ENCODE measurements at regions not wholly inside any gene's neighbourhood (a gene's known extent, or its start where the extent isn't known, plus 50 kb on each side); places are given as distances from the start of the nearest gene placed in this dataset.

DNA sequence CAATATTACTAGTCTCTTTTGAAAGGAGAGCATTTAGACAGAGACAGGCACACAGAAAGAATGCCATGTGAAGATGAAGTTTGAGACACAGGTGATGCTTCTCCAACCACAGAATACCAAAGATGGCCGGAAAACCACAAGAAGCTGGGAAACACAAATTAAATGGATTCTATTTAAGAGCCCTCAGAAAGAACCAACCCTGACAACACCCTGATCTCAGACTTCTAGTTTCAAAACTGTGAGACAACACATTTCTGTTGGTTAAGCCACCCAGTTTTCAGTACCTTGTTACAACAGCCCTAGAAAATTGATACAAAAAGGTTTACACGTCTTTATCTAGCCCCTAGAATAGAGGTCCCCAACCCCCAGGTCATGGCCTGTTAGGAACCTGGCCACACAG lies 79.8 kb upstream of the CCNG1 start:
- no peak overlapping the region for H3K4me3 ChIP-seq (ENCODE audit: low read length)
- TF ChIP-seq, protein P1, sequence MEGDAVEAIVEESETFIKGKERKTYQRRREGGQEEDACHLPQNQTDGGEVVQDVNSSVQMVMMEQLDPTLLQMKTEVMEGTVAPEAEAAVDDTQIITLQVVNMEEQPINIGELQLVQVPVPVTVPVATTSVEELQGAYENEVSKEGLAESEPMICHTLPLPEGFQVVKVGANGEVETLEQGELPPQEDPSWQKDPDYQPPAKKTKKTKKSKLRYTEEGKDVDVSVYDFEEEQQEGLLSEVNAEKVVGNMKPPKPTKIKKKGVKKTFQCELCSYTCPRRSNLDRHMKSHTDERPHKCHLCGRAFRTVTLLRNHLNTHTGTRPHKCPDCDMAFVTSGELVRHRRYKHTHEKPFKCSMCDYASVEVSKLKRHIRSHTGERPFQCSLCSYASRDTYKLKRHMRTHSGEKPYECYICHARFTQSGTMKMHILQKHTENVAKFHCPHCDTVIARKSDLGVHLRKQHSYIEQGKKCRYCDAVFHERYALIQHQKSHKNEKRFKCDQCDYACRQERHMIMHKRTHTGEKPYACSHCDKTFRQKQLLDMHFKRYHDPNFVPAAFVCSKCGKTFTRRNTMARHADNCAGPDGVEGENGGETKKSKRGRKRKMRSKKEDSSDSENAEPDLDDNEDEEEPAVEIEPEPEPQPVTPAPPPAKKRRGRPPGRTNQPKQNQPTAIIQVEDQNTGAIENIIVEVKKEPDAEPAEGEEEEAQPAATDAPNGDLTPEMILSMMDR (conservative IDR thresholded peaks at IDR 0.05; ENCODE audit: low read depth, low read length): no peak
- no peak for DNase-seq (ENCODE audit: low read depth)

GRCh38 chr5:163360656-163361055 lies 76.7 kb upstream of the CCNG1 start:
- no peak overlapping the region for H3K4me3 ChIP-seq (ENCODE audit: low read length)
- TF ChIP-seq, protein P1 (conservative IDR thresholded peaks at IDR 0.05; ENCODE audit: low read depth, low read length): no peak
- no peak for DNase-seq (ENCODE audit: low read depth)

GRCh38 chr5:163361450-163361849 lies 75.9 kb upstream of the CCNG1 start:
- TF ChIP-seq, protein P1 (conservative IDR thresholded peaks at IDR 0.05; ENCODE audit: low read depth, low read length): no peak
- no peak for DNase-seq (ENCODE audit: low read depth)
- H3K4me3 ChIP-seq (ENCODE audit: low read length): no peak overlapping the region

DNA sequence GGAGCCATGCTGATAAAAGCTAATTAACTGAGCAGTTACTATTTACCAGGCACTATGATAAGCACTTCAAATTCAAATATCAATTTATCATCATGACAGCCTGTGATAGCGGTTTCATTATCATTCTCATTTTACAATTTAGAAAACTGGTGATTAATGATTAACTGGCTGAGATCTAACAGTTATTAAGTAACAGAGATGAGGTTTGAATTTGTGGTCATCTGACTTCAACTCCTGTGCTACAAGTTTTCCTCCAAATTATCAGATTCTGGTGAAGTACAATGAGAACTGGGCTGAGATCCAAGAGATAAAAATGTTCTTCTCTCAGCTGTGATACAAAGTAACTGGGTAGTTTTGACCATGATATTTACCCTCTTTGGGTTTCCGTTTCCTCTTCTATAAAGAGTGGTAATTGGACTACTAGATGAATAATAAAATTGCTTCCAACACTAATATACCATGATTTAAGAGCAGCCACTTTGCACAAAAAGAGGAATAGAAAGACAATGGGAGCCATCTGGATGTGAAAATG lies 74.5 kb upstream of the CCNG1 start:
- no peak overlapping the region for H3K4me3 ChIP-seq (ENCODE audit: low read length)
- TF ChIP-seq, protein P1 (conservative IDR thresholded peaks at IDR 0.05; ENCODE audit: low read depth, low read length): no peak
- DNase-seq (ENCODE audit: low read depth): no peak

- TF ChIP-seq, protein P1 (conservative IDR thresholded peaks at IDR 0.05; ENCODE audit: low read depth, low read length): no peak
- no peak overlapping the region for H3K4me3 ChIP-seq (ENCODE audit: low read length)
- no peak for DNase-seq (ENCODE audit: low read depth)
These were observed 74.0 kb upstream of the CCNG1 start for GRCh38 chr5:163363389-163363788.

DNA sequence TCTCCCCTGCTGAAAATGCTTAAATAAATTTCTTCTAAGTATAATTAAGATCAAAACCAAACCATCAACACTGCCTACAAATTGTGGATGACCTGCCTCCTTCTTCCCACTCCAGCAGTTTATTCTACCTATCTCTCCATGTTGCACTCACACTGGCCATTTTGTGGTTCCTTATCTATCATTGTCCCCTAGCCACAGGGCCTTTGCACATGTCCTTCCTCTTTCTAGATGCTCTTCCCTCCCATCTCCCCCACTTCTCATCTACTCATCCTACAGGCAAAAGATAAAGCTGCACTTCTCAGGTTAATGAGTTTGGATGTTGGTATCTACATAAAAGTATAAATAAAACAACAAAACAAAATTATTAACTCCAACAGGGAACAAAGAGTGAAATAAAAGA lies 70.6 kb upstream of the CCNG1 start:
- no peak overlapping the region for H3K4me3 ChIP-seq (ENCODE audit: low read length)
- TF ChIP-seq, protein P1 (conservative IDR thresholded peaks at IDR 0.05; ENCODE audit: low read depth, low read length): no peak

DNA sequence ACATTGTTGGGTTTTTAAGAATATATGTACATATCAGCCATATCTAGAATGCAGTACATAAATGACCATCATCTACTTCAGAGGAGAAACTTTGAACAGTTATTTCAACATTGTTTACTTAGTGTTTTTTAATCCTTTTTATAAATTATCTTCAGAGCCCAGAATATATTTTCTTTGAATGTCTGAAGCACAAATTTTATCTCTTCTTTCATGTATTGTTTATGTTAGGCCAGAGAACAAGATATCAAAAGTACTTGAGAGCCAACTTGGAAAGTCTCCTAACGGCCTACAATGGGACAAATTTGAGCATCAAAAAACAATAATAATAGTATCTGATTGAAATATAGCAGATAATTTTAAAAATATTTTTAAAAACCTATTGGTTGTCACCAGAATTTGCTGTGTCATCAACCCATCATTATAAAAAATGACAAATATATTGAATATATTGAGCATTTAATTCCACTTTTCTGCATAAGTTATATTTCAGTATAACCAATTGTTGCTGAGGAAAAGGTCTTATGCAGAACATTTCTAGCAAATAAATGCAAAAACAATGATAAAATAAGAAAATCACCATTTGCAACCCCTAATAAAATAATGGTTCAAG lies 67.5 kb upstream of the CCNG1 start:
- no peak for DNase-seq (ENCODE audit: low read depth)
- no peak overlapping the region for H3K4me3 ChIP-seq (ENCODE audit: low read length)
- TF ChIP-seq, protein P1 (conservative IDR thresholded peaks at IDR 0.05; ENCODE audit: low read depth, low read length): no peak

More for the DNA sequence above, 70.6 kb upstream of the CCNG1 start:
- no peak for DNase-seq (ENCODE audit: low read depth)
